DND-41 (cell line): ENCODE measurements at regions not wholly inside any gene's neighbourhood (a gene's known extent, or its start where the extent isn't known, plus 50 kb on each side); places are given as distances from the start of the nearest gene placed in this dataset.

ENCODE experiments used
- CTCF ChIP-seq: IDR thresholded peaks from 2 replicates; pipeline ENCODE4 v1.5.1; 2012; ENCODE audit warnings: borderline replicate concordance, low read length, moderate library complexity, mild to moderate bottlenecking; ENCODE audit not compliant: poor library complexity, severe bottlenecking; ENCODE audit errors: extremely low read depth
- EZH2 ChIP-seq: IDR thresholded peaks from 3 replicates; pipeline ENCODE4 v1.6.1; 2012; ENCODE audit warnings: borderline replicate concordance, low read depth, mild to moderate bottlenecking, moderate library complexity, low read length, inconsistent platforms; ENCODE audit not compliant: severe bottlenecking

- TF ChIP-seq CTCF (no peak), EZH2 (no peak)
These were observed 78.5 kb upstream of the RBMS3 start for GRCh38 chr3:29202378-29202777.
